GM21529 (cell line): ENCODE measurements at regions not wholly inside any gene's neighbourhood (a gene's known extent, or its start where the extent isn't known, plus 50 kb on each side); places are given as distances from the start of the nearest gene placed in this dataset.
"Not testable (repeated sequence)": the region's sequence is repeated elsewhere in the genome, so short reads cannot be mapped to it uniquely, and the experiment has no call there.

ENCODE experiments used
- ATAC-seq: cut with Tn5 transposase; IDR thresholded peaks from one replicate; pipeline ENCODE4 v1.9.1; 2021; ENCODE audit not compliant: unreplicated experiment

DNA sequence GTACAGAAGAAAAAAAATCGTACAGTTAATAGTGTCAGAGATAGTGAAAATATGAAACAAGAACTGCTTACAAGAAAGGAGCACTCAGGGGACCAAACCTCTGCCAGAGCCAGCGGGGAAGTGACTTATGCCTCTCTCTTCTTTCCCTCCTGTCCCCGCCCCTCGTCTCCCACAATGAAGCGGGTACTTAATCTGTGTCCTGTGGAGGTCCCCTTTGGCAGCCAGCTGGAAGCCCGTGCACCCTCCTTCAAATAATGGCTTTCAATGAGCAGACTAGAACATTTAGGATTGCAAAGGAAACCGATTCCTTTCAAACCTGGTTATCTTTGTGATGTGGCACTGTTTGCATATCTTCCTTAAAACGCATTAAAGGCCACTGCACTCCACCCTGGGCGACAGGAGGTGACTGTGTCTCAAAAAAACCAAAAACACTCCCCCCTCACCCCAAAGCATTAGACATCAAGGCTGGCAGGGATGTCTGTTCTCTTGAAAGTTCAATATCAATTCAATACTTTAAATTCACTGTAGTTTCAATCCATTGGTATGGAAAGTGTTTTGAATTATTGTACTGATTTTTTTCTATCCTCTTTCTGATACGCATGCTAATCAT lies 51.7 kb downstream of the PPIAL4C start:
- not testable (repeated sequence) for ATAC-seq

- peak; percentile 87 for ATAC-seq
Observed at GRCh38 chr1:149636286-149637122, 52.9 kb downstream of the PPIAL4C start.

DNA sequence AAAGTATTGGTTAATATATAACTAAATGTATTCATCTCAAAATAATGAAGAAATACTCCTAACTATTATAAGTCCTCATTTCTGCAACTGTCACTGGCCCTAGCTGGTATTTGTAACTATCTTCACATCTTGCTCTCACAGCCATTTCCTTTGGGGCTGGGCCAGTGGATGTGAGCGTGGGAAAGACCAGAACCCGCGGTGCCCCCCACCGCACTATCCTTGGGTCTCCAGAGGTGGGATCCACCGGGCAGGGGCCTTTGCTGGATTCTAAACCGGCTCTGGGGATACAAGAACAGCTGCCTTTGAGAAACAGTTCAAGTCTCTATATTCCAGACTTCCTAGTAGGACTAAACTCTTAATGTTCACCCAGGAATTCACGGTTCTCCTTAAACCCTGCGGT lies 54.8 kb downstream of the PPIAL4C start:
- ATAC-seq: not testable (repeated sequence)

- not testable (repeated sequence) for ATAC-seq
Observed at GRCh38 chr1:149638901-149639658, 55.4 kb downstream of the PPIAL4C start.

DNA sequence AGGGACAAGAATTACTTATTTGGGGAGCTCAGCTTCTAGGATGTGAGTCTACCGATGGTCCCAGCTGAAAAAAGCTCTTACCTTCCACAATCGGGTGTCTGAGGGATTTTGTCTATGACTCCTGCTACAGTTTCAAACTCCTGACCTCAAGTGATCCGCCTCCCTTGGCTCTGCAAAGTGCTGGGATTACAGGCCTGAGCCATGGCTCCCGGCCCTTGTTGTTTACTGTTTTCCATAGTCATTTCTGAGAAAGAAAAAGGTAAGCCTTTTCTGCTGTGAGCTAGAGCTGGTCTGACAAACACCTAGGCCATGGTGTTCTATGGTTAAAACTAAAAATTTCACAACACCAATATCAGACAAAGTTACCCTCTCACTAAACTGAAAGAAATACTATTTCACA lies 57.5 kb downstream of the PPIAL4C start:
- ATAC-seq: not testable (repeated sequence)

DNA sequence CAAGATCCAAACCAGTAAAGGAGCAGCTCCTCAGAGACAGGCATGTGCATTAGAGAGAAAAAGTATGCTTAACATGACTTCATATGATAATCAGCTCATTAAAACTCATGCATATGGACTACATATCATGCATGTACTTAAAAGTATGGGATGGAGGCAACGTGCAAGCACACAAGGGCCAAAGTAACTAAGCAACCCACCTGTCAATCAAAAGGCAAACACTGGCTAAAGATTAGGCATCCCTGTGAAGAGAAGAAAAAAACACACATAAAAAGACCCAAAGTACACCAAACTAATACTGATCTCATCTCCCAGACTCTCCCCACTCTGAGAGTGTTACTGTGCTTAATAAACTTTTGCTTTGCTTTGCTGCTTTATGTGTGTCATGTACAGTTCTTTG lies 61.2 kb downstream of the PPIAL4C start:
- not testable (repeated sequence) for ATAC-seq

GRCh38 chr1:149646360-149647017 lies 62.8 kb downstream of the PPIAL4C start:
- not testable (repeated sequence) for ATAC-seq

DNA sequence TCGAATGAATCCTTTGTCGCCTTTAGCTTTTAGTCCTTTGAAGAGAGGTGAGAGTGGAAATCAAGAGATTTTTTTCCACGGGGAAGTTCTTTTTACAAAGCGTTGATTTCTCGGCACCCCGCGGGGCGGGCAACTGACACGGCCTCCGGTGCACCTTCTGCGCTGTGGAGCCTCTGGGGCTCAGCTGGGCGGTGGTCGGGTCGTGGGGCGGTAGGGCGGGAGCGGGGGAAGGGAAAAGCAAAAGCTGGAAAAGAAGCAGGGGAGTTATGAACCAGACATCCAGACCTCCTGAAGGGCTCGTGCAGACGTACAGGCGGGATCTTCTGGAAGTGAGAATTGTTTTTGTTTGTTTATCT lies 63.3 kb downstream of the PPIAL4C start:
- not testable (repeated sequence) for ATAC-seq

GRCh38 chr1:149657750-149658149 lies 74.1 kb downstream of the PPIAL4C start:
- ATAC-seq: not testable (repeated sequence)

DNA sequence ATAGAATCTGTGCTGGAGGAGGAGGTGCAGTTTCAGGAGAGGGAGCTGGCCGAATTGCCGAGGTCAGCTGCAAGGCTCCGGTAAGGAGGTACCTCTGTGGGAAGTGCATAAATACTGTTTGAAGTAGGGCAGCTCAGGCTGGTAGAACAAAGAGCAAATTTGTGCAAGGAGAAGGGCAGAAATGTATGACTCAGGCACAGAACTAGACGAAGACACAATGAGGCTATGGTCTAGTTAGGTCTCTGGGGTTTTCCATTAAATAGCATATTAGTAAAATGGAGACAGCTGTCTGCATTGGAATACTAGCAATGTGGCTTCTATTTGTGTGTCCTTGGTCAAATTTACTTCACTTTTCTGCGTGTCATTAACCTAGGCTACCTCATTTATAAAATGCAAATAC lies 74.5 kb downstream of the PPIAL4C start:
- not testable (repeated sequence) for ATAC-seq

- not testable (repeated sequence) for ATAC-seq
Observed at GRCh38 chr1:149664624-149665023, 81.0 kb downstream of the PPIAL4C start.

- ATAC-seq: not testable (repeated sequence)
Observed at GRCh38 chr1:149665033-149665432, 81.4 kb downstream of the PPIAL4C start.

GRCh38 chr1:149665528-149665927 lies 81.9 kb downstream of the PPIAL4C start:
- not testable (repeated sequence) for ATAC-seq

GRCh38 chr1:149673231-149673909 lies 89.7 kb downstream of the PPIAL4C start:
- ATAC-seq: not testable (repeated sequence)

- not testable (repeated sequence) for ATAC-seq
Observed at GRCh38 chr1:149674921-149675320, 91.3 kb downstream of the PPIAL4C start.

DNA sequence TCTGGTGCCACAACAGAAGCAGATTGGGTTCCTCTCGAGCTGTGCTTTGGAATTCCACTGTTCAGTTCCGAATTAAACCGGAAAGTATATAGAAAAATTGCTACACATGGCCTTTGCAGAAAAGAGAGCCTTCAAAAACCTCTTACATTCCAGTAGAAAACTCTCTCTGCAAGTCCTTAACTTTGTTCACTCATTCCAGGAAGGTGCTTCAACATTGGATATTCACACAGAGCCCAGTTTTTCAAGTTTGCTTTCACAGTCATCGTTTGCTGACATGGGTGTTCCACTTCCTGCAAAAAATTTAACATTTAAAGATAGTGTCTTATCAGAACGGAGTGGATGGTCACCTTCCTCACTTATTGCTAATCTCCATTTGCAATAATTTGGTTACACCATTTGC lies 93.7 kb downstream of the PPIAL4C start:
- ATAC-seq: not testable (repeated sequence)

- peak; percentile 57 for ATAC-seq
Observed at GRCh38 chr1:149686593-149687238, 95.8 kb upstream of the FCGR1A start.

- ATAC-seq: not testable (repeated sequence)
Observed at GRCh38 chr1:149691399-149691798, 91.1 kb upstream of the FCGR1A start.

DNA sequence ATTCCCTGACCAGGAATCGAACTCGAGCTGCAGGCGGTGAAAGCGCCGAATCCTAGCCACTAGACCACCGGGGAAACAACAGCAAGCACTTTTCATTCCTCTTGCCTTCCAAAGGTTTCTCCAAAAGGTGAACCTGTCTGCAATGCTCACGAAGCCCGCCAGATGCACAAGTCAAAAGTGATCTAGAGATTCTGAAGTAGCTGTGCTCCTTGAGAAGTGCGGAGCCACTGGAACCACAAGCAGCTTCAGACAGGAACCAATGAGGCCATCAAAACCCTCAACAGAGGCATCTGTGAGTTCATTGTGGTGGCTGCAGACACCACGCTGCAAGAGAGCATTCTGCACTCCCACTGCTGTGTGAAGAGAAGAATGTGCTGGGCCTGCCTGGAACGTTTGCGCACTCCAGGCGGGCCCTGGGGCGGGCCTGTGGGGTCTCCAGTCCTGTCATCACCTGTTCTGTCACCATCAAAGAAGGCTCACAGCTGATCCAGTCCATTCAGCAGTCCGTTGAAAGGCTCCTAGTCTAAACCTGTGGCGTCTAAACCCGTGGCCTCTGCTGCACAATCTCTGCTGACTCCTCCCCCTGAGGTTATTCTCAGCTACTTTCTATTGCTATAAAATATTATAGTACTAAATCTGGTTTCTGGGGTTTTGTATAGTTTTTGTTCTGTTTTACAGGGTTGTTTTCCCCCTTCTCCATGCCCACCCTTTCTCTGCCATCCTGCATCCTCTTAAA lies 89.5 kb upstream of the FCGR1A start:
- not testable (repeated sequence) for ATAC-seq
